ENCODE measurements at regions not wholly inside any gene's neighbourhood (a gene's known extent, or its start where the extent isn't known, plus 50 kb on each side); places are given as distances from the start of the nearest gene placed in this dataset.

GRCh38 chr13:71033026-71033425 is 834.0 kb downstream of the DACH1 start:
- ATAC-seq, result no peak

DNA sequence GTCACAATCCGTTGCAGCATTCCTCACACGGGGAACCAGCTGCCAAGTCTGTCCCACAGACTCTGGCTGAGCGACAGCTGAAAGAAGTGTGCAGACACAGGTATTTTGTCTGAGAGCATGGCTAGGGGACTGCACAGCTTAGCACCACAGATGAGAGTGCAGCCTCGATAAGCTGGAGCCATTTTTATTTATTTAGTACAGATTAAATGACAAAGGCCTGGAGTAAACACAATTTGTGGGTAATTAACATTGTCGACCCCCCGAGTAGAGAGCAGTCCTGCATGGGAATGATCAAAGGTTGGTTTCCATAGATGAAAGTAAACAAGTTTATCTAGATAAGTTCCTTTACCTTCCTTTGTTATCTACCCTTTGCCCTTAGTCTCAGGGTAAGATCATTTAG is 836.2 kb downstream of the DACH1 start:
- ATAC-seq (no peak), FAIRE-seq (no peak), DNase-seq (ENCODE audit: low read depth in 1 of 2, low spot score in 1 of 2) (no peak)
- 4% methylated on average over 6 of the region's 6 CpGs for WGBS (ENCODE audit: missing lambda C conversion rate)
- no peaks in the 10 kb centered on the region for H3K9me3 ChIP-seq
- no peaks in the 10 kb centered on the region for H3K4me1 ChIP-seq
- CTCF ChIA-PET, result no interaction called here
- no peak overlapping the region for H3K27ac ChIP-seq
- POLR2A ChIA-PET, result no interaction called here
- no peak overlapping the region for H3K4me3 ChIP-seq
- no peak overlapping the region for H3K4me2 ChIP-seq
- TF ChIP-seq, protein P1, sequence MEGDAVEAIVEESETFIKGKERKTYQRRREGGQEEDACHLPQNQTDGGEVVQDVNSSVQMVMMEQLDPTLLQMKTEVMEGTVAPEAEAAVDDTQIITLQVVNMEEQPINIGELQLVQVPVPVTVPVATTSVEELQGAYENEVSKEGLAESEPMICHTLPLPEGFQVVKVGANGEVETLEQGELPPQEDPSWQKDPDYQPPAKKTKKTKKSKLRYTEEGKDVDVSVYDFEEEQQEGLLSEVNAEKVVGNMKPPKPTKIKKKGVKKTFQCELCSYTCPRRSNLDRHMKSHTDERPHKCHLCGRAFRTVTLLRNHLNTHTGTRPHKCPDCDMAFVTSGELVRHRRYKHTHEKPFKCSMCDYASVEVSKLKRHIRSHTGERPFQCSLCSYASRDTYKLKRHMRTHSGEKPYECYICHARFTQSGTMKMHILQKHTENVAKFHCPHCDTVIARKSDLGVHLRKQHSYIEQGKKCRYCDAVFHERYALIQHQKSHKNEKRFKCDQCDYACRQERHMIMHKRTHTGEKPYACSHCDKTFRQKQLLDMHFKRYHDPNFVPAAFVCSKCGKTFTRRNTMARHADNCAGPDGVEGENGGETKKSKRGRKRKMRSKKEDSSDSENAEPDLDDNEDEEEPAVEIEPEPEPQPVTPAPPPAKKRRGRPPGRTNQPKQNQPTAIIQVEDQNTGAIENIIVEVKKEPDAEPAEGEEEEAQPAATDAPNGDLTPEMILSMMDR (IDR thresholded peaks at IDR 0.05), result no peak
- TF ChIP-seq CBX2 (IDR thresholded peaks at IDR 0.05; ENCODE audit: borderline replicate concordance, low read depth) (no peak), RNF2 (IDR thresholded peaks at IDR 0.05; ENCODE audit: borderline replicate concordance, low read depth) (no peak)

More at GRCh38 chr13:71033026-71033425, 834.0 kb downstream of the DACH1 start:
- Histone ChIP-seq H3K9me3 (no peaks in the 10 kb centered on the region), H3K4me3 (no peak overlapping the region), H3K4me2 (no peak overlapping the region), H3K27ac (no peak overlapping the region), H3K4me1 (no peaks in the 10 kb centered on the region)
- CTCF ChIA-PET, result no interaction called here
- no peak for FAIRE-seq
- TF ChIP-seq EHF (CRISPR knock-in tag; IDR thresholded peaks at IDR 0.05) (no peak), RARB (CRISPR knock-in tag; IDR thresholded peaks at IDR 0.05) (no peak), HMGXB4 (CRISPR knock-in tag; IDR thresholded peaks at IDR 0.05; ENCODE audit: borderline replicate concordance) (no peak), RNF2 (IDR thresholded peaks at IDR 0.05; ENCODE audit: borderline replicate concordance, low read depth) (no peak), RCOR1 (IDR thresholded peaks at IDR 0.05; ENCODE audit: low read depth, low read length) (no peak), GATA3 (IDR thresholded peaks at IDR 0.05; ENCODE audit: borderline replicate concordance) (no peak), HEYL (CRISPR knock-in tag; IDR thresholded peaks at IDR 0.05) (no peak), ZFP36 (IDR thresholded peaks at IDR 0.05; ENCODE audit: borderline replicate concordance, partially characterized antibody) (no peak), SMC3 (IDR thresholded peaks at IDR 0.05) (no peak), FOSL2 (IDR thresholded peaks at IDR 0.05) (no peak), FOSL2 (CRISPR knock-in tag; IDR thresholded peaks at IDR 0.05) (no peak), ESRRA (IDR thresholded peaks at IDR 0.05; ENCODE audit: borderline replicate concordance, low read length) (no peak)
- TF ChIP-seq, protein P2, sequence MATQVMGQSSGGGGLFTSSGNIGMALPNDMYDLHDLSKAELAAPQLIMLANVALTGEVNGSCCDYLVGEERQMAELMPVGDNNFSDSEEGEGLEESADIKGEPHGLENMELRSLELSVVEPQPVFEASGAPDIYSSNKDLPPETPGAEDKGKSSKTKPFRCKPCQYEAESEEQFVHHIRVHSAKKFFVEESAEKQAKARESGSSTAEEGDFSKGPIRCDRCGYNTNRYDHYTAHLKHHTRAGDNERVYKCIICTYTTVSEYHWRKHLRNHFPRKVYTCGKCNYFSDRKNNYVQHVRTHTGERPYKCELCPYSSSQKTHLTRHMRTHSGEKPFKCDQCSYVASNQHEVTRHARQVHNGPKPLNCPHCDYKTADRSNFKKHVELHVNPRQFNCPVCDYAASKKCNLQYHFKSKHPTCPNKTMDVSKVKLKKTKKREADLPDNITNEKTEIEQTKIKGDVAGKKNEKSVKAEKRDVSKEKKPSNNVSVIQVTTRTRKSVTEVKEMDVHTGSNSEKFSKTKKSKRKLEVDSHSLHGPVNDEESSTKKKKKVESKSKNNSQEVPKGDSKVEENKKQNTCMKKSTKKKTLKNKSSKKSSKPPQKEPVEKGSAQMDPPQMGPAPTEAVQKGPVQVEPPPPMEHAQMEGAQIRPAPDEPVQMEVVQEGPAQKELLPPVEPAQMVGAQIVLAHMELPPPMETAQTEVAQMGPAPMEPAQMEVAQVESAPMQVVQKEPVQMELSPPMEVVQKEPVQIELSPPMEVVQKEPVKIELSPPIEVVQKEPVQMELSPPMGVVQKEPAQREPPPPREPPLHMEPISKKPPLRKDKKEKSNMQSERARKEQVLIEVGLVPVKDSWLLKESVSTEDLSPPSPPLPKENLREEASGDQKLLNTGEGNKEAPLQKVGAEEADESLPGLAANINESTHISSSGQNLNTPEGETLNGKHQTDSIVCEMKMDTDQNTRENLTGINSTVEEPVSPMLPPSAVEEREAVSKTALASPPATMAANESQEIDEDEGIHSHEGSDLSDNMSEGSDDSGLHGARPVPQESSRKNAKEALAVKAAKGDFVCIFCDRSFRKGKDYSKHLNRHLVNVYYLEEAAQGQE (IDR thresholded peaks at IDR 0.05), result no peak
- TF ChIP-seq, protein P3, sequence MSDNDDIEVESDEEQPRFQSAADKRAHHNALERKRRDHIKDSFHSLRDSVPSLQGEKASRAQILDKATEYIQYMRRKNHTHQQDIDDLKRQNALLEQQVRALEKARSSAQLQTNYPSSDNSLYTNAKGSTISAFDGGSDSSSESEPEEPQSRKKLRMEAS (IDR thresholded peaks at IDR 0.05), result no peak
- DNase-seq (ENCODE audit: low read depth in 1 of 2, low spot score in 1 of 2), result no peak
- POLR2A ChIA-PET, result no interaction called here

DNA sequence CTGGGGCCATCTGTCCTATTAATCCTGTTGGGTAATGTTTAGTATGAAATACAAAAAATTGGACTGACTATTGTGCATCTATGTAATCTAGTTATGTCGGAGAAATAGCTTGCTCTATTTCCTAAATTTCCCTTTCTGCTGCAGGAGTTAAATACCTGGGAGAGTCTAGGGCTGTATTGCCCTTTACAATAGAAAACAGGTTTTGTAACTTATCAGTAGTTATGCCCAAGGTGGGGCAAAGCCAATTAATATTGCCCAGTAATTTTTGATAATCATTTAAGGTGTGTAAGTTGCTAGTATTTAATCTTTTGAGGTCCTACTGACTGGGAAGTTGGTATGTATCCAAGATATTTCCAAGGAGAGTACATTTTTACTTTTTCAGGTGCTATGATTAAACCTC is 838.1 kb downstream of the DACH1 start:
- Histone ChIP-seq H3K4me3 (no peak overlapping the region), H3K4me1 (no peaks in the 10 kb centered on the region), H3K9me3 (no peaks in the 10 kb centered on the region), H3K27ac (no peak overlapping the region), H3K4me2 (no peak overlapping the region)
- POLR2A ChIA-PET, result no interaction called here
- 38% methylated on average over 1 of the region's 1 CpG for WGBS (ENCODE audit: missing lambda C conversion rate)
- DNase-seq (ENCODE audit: low read depth in 1 of 2, low spot score in 1 of 2) (no peak), FAIRE-seq (no peak), ATAC-seq (no peak)
- TF ChIP-seq, protein P4, sequence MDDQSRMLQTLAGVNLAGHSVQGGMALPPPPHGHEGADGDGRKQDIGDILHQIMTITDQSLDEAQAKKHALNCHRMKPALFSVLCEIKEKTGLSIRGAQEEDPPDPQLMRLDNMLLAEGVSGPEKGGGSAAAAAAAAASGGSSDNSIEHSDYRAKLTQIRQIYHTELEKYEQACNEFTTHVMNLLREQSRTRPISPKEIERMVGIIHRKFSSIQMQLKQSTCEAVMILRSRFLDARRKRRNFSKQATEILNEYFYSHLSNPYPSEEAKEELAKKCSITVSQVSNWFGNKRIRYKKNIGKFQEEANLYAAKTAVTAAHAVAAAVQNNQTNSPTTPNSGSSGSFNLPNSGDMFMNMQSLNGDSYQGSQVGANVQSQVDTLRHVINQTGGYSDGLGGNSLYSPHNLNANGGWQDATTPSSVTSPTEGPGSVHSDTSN (IDR thresholded peaks at IDR 0.05), result no peak
- TF ChIP-seq HOXB13 (CRISPR knock-in tag; IDR thresholded peaks at IDR 0.05; ENCODE audit: low read depth) (no peak), POLR2A (IDR thresholded peaks at IDR 0.05; ENCODE audit: low read length) (no peak), RARB (CRISPR knock-in tag; IDR thresholded peaks at IDR 0.05) (no peak), RFX5 (IDR thresholded peaks at IDR 0.05) (no peak), SMC3 (IDR thresholded peaks at IDR 0.05) (no peak), ELK1 (IDR thresholded peaks at IDR 0.05; ENCODE audit: low read depth, low read length) (no peak), FOSL2 (IDR thresholded peaks at IDR 0.05) (no peak), FOSL2 (CRISPR knock-in tag; IDR thresholded peaks at IDR 0.05) (no peak), BHLHE40 (IDR thresholded peaks at IDR 0.05; ENCODE audit: low read depth, low read length) (no peak)
- TF ChIP-seq, protein P5, sequence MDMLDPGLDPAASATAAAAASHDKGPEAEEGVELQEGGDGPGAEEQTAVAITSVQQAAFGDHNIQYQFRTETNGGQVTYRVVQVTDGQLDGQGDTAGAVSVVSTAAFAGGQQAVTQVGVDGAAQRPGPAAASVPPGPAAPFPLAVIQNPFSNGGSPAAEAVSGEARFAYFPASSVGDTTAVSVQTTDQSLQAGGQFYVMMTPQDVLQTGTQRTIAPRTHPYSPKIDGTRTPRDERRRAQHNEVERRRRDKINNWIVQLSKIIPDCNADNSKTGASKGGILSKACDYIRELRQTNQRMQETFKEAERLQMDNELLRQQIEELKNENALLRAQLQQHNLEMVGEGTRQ (IDR thresholded peaks at IDR 0.05), result no peak
- CTCF ChIA-PET, result no interaction called here
